ENCODE measurements at regions not wholly inside any gene's neighbourhood (a gene's known extent, or its start where the extent isn't known, plus 50 kb on each side); places are given as distances from the start of the nearest gene placed in this dataset.
A peak's percentile ranks its signal among the peaks of the same experiment; 100 is the strongest.

DNA sequence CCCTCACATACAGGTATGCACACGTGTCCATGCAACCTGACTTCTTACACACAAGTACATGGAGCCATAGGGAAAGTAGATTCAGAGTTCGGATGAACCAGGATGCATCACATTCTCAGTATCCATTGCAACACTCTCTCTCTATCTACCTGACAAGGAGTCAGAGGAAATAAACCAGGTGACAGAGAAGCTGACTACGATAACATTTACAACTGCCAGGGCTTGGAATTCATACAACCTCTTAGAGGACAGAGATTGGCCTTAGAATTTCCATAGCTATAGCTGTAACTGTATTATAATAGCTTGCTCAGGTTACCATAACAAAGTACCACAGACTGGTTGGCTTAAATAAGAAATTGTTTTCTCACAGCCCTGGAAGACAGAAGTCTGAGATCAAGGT is 116.9 kb upstream of the PALMD start:
- H3K4me2 ChIP-seq (ENCODE audit: insufficient read depth, low read length), result no peak overlapping the region
- no peaks in the 10 kb centered on the region for H3K4me1 ChIP-seq (ENCODE audit: insufficient read depth, low read length)
- no peaks in the 10 kb centered on the region for H3K27me3 ChIP-seq (ENCODE audit: insufficient read depth, low read length)
- no peaks in the 10 kb centered on the region for H3K79me2 ChIP-seq (ENCODE audit: insufficient read depth, low read length)
- H3K4me3 ChIP-seq (ENCODE audit: insufficient read depth, low read length), result no peak overlapping the region
- no peaks in the 10 kb centered on the region for H4K20me1 ChIP-seq (ENCODE audit: insufficient read depth, low read length)
- no peaks in the 10 kb centered on the region for H3K9me3 ChIP-seq (ENCODE audit: low read depth, low read length)
- no peaks in the 10 kb centered on the region for H3K36me3 ChIP-seq (ENCODE audit: insufficient read depth, low read length)
- no peak overlapping the region for H3K27ac ChIP-seq (ENCODE audit: low read depth, low read length)
- no peak for DNase-seq (ENCODE audit: insufficient read length, low spot score, missing footprints)
- no peak overlapping the region for H2AFZ ChIP-seq (ENCODE audit: low read length)
- TF ChIP-seq, protein P1, sequence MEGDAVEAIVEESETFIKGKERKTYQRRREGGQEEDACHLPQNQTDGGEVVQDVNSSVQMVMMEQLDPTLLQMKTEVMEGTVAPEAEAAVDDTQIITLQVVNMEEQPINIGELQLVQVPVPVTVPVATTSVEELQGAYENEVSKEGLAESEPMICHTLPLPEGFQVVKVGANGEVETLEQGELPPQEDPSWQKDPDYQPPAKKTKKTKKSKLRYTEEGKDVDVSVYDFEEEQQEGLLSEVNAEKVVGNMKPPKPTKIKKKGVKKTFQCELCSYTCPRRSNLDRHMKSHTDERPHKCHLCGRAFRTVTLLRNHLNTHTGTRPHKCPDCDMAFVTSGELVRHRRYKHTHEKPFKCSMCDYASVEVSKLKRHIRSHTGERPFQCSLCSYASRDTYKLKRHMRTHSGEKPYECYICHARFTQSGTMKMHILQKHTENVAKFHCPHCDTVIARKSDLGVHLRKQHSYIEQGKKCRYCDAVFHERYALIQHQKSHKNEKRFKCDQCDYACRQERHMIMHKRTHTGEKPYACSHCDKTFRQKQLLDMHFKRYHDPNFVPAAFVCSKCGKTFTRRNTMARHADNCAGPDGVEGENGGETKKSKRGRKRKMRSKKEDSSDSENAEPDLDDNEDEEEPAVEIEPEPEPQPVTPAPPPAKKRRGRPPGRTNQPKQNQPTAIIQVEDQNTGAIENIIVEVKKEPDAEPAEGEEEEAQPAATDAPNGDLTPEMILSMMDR (IDR thresholded peaks at IDR 0.05; ENCODE audit: extremely low read depth, low read depth, low read length), result no peak

DNA sequence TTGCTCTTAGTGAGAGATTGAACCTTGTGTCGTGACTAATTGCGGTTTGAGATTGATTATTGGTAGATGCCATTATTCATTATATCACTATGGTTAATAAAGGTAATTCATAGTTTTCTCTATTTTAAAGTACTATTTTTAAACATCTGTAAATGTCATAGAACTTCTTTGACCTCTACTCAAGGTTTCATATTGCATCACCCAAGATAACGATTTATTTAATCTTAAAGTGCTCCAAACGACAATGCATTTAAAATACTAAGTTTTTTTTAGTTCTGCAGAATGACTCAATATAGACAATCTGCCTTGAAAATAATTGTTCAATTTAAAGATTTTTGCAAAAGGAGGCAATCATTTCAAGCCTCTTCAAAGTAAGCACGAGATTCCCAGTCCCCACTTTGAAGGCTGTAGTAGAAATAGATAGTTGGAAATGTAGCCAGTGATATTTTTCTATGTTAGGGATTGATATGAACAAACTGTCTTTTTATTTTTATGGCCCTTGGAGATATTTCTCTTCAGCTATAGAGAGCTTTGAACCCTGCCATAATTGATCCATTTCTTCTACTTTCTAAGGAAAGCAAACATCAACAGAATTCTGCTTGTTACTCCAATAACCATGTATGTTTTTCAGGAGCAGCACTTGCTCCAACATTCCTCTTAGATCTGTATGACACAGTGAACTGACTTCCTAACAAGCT is 114.2 kb upstream of the PALMD start:
- TF ChIP-seq, protein P1 (IDR thresholded peaks at IDR 0.05; ENCODE audit: extremely low read depth, low read depth, low read length), result no peak
- no peak overlapping the region for H3K4me2 ChIP-seq (ENCODE audit: insufficient read depth, low read length)
- no peaks in the 10 kb centered on the region for H3K4me1 ChIP-seq (ENCODE audit: insufficient read depth, low read length)
- H3K27me3 ChIP-seq (ENCODE audit: insufficient read depth, low read length), result no peaks in the 10 kb centered on the region
- no peak overlapping the region for H3K4me3 ChIP-seq (ENCODE audit: insufficient read depth, low read length)
- DNase-seq (ENCODE audit: insufficient read length, low spot score, missing footprints), result no peak
- H3K9me3 ChIP-seq (ENCODE audit: low read depth, low read length), result no peaks in the 10 kb centered on the region
- H3K36me3 ChIP-seq (ENCODE audit: insufficient read depth, low read length), result no peaks in the 10 kb centered on the region
- no peaks in the 10 kb centered on the region for H4K20me1 ChIP-seq (ENCODE audit: insufficient read depth, low read length)
- H2AFZ ChIP-seq (ENCODE audit: low read length), result peak overlapping the region; percentile 38
- no peaks in the 10 kb centered on the region for H3K79me2 ChIP-seq (ENCODE audit: insufficient read depth, low read length)
- no peak overlapping the region for H3K27ac ChIP-seq (ENCODE audit: low read depth, low read length)

DNA sequence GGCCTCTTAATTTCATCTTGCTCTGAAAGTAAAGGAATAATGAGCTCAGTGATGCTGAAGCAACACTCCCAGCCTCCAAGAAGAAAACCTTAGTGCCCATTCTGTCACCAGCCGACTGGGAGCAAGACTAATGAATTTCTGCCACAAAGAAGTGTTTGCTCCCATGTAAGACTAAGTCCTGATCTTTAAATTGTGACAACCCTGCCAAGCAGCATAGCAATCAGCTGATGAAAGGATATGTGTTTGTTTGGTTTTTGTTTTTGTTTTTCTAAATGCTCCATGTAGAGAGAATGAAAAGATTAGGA is 113.7 kb upstream of the PALMD start:
- no peaks in the 10 kb centered on the region for H3K9me3 ChIP-seq (ENCODE audit: low read depth, low read length)
- no peaks in the 10 kb centered on the region for H4K20me1 ChIP-seq (ENCODE audit: insufficient read depth, low read length)
- H2AFZ ChIP-seq (ENCODE audit: low read length), result peak overlapping the region; percentile 38
- H3K4me1 ChIP-seq (ENCODE audit: insufficient read depth, low read length), result no peaks in the 10 kb centered on the region
- no peak overlapping the region for H3K4me2 ChIP-seq (ENCODE audit: insufficient read depth, low read length)
- H3K36me3 ChIP-seq (ENCODE audit: insufficient read depth, low read length), result no peaks in the 10 kb centered on the region
- TF ChIP-seq, protein P1 (IDR thresholded peaks at IDR 0.05; ENCODE audit: extremely low read depth, low read depth, low read length), result no peak
- H3K79me2 ChIP-seq (ENCODE audit: insufficient read depth, low read length), result no peaks in the 10 kb centered on the region
- DNase-seq (ENCODE audit: insufficient read length, low spot score, missing footprints), result no peak
- no peak overlapping the region for H3K4me3 ChIP-seq (ENCODE audit: insufficient read depth, low read length)
- no peaks in the 10 kb centered on the region for H3K27me3 ChIP-seq (ENCODE audit: insufficient read depth, low read length)
- no peak overlapping the region for H3K27ac ChIP-seq (ENCODE audit: low read depth, low read length)

DNA sequence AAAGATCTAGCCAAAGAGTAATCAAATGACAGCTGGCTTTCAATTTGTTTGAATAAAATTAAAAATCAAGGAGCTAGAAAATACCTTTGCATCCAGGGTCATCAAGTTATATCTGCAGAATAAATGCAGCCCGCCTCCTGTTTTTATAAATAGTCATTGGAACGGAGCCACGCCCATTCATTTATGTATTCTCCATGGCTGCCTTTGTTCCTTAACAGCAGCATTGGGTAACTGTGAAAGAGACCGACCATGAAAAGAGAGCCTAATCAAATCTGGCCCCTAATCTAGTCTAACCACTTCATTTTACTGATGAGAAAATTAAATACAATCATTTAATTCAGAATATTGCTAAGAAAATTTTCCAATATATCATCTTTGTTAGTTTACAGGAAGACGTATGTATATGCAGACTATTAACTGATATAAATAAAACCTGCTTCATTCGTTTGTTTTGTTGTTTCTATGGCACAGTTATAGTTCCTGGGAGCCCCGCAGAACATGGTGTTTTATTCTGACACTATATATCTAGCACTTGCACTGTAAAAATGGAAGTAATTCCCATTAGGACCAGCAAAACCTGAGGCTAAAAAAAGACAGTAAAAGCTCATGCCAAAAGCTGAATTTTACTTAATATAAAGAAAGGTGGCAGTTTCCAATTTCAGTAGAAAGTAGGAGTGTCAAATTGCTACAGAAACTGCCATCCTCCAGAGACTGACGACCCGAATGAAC is 111.8 kb upstream of the PALMD start:
- H3K4me1 ChIP-seq (ENCODE audit: insufficient read depth, low read length), result peaks cover 8% of the 10 kb centered on the region
- no peak overlapping the region for H3K27ac ChIP-seq (ENCODE audit: low read depth, low read length)
- TF ChIP-seq, protein P1 (IDR thresholded peaks at IDR 0.05; ENCODE audit: extremely low read depth, low read depth, low read length), result no peak
- H3K4me2 ChIP-seq (ENCODE audit: insufficient read depth, low read length), result peak overlapping the region; percentile 32
- H3K4me3 ChIP-seq (ENCODE audit: insufficient read depth, low read length), result no peak overlapping the region
- DNase-seq (ENCODE audit: insufficient read length, low spot score, missing footprints), result no peak
- peak overlapping the region; percentile 40 for H2AFZ ChIP-seq (ENCODE audit: low read length)
- no peaks in the 10 kb centered on the region for H3K36me3 ChIP-seq (ENCODE audit: insufficient read depth, low read length)
- no peaks in the 10 kb centered on the region for H3K27me3 ChIP-seq (ENCODE audit: insufficient read depth, low read length)
- H4K20me1 ChIP-seq (ENCODE audit: insufficient read depth, low read length), result no peaks in the 10 kb centered on the region
- no peaks in the 10 kb centered on the region for H3K9me3 ChIP-seq (ENCODE audit: low read depth, low read length)
- no peaks in the 10 kb centered on the region for H3K79me2 ChIP-seq (ENCODE audit: insufficient read depth, low read length)
